HepG2 (cell line): ENCODE measurements at regions not wholly inside any gene's neighbourhood (a gene's known extent, or its start where the extent isn't known, plus 50 kb on each side); places are given as distances from the start of the nearest gene placed in this dataset.

Experiments used
- CHD2 ChIP-seq: IDR thresholded peaks from 2 replicates; pipeline ENCODE4 v1.6.1; 2011; ENCODE audit warnings: low read depth, low read length, improper control_type of control experiment
- CSRNP2 ChIP-seq: sonication (generic); formaldehyde crosslinking; conservative IDR thresholded peaks from 2 replicates; pipeline ENCODE4 v1.8.0; 2022; ENCODE audit warnings: low read depth, missing genetic modification reagents
- GMEB2 ChIP-seq: IDR thresholded peaks from 2 replicates; pipeline ENCODE4 v1.6.1; 2016; ENCODE audit warnings: missing biosample characterization, missing genetic modification reagents, low read depth
- KMT2A ChIP-seq: sonication (generic); formaldehyde crosslinking; IDR thresholded peaks from 2 replicates; pipeline ENCODE4 v1.4.0; 2020; ENCODE audit warnings: missing genetic modification reagents
- MYC ChIP-seq: sonication (generic); formaldehyde crosslinking; IDR thresholded peaks from 2 replicates; pipeline ENCODE4 v1.9.0; 2021; ENCODE audit warnings: missing genetic modification reagents, borderline replicate concordance
- NR2F1 ChIP-seq, 2 experiments: fragments of 450-650 bp in 1 of 2; formaldehyde crosslinking in 1 of 2; IDR thresholded peaks; 2 replicates each; pipeline versions ENCODE4 v1.5.0 to v1.6.1; 2016 to 2020; ENCODE audit warnings: mild to moderate bottlenecking in 1 of 2, missing compliant biosample characterization in 1 of 2, missing genetic modification reagents in 1 of 2, moderate library complexity in 1 of 2
- PHF20 ChIP-seq: sonication (generic); formaldehyde crosslinking; IDR thresholded peaks from 2 replicates; pipeline ENCODE4 v1.5.0; 2020; ENCODE audit warnings: mild to moderate bottlenecking, missing genetic modification reagents
- POLR2AphosphoS5 ChIP-seq: IDR thresholded peaks from 2 replicates; pipeline ENCODE4 v1.6.1; 2012; ENCODE audit warnings: low read depth, low read length
- RNF2 ChIP-seq: fragments of 450-650 bp; conservative IDR thresholded peaks from 2 replicates; pipeline ENCODE4 v1.6.1; 2016; ENCODE audit warnings: low read depth
- RXRA ChIP-seq: sonication (generic); formaldehyde crosslinking; IDR thresholded peaks from 2 replicates; pipeline ENCODE4 v1.5.1; 2020; ENCODE audit warnings: missing genetic modification reagents
- TEAD2 ChIP-seq: sonication (generic); formaldehyde crosslinking; IDR thresholded peaks from 2 replicates; pipeline ENCODE4 v1.9.0; 2021; ENCODE audit warnings: missing genetic modification reagents
- TOPORS ChIP-seq: sonication (generic); formaldehyde crosslinking; IDR thresholded peaks from 2 replicates; pipeline ENCODE4 v1.8.0; 2023; ENCODE audit warnings: mild to moderate bottlenecking, missing genetic modification reagents
- ZMAT3 ChIP-seq: sonication (generic); formaldehyde crosslinking; conservative IDR thresholded peaks from 2 replicates; pipeline ENCODE4 v1.7.0; 2021; ENCODE audit warnings: missing genetic modification reagents
- ZNF230 ChIP-seq: sonication (generic); formaldehyde crosslinking; IDR thresholded peaks from 2 replicates; pipeline ENCODE4 v1.4.0; 2020; ENCODE audit warnings: mild to moderate bottlenecking, missing genetic modification reagents
- ZNF30 ChIP-seq: sonication (generic); formaldehyde crosslinking; IDR thresholded peaks from 2 replicates; pipeline ENCODE4 v1.5.0; 2020; ENCODE audit warnings: mild to moderate bottlenecking, missing genetic modification reagents
- ZNF710 ChIP-seq: sonication (generic); formaldehyde crosslinking; IDR thresholded peaks from 2 replicates; pipeline ENCODE4 v1.5.0; 2020; ENCODE audit warnings: mild to moderate bottlenecking, missing genetic modification reagents, borderline replicate concordance
- ZNF782 ChIP-seq: sonication (generic); formaldehyde crosslinking; IDR thresholded peaks from 2 replicates; pipeline ENCODE4 v1.4.0; 2020; ENCODE audit warnings: missing genetic modification reagents, mild to moderate bottlenecking, borderline replicate concordance
- ZNF891 ChIP-seq: sonication (generic); formaldehyde crosslinking; IDR thresholded peaks from 2 replicates; pipeline ENCODE4 v1.5.0; 2020; ENCODE audit warnings: mild to moderate bottlenecking, missing genetic modification reagents
- TF ChIP-seq, protein P1 (sequence below): conservative IDR thresholded peaks from 2 replicates; pipeline ENCODE4 v1.6.1; 2018; ENCODE audit warnings: missing genetic modification reagents
- TF ChIP-seq, protein P2 (sequence below): sonication (generic); formaldehyde crosslinking; conservative IDR thresholded peaks from 2 replicates; pipeline ENCODE4 v1.4.0; 2020; ENCODE audit warnings: missing genetic modification reagents
- TF ChIP-seq, protein P3 (sequence below): sonication (generic); formaldehyde crosslinking; IDR thresholded peaks from 2 replicates; pipeline ENCODE4 v1.8.1; 2023; ENCODE audit warnings: mild to moderate bottlenecking, missing genetic modification reagents

DNA sequence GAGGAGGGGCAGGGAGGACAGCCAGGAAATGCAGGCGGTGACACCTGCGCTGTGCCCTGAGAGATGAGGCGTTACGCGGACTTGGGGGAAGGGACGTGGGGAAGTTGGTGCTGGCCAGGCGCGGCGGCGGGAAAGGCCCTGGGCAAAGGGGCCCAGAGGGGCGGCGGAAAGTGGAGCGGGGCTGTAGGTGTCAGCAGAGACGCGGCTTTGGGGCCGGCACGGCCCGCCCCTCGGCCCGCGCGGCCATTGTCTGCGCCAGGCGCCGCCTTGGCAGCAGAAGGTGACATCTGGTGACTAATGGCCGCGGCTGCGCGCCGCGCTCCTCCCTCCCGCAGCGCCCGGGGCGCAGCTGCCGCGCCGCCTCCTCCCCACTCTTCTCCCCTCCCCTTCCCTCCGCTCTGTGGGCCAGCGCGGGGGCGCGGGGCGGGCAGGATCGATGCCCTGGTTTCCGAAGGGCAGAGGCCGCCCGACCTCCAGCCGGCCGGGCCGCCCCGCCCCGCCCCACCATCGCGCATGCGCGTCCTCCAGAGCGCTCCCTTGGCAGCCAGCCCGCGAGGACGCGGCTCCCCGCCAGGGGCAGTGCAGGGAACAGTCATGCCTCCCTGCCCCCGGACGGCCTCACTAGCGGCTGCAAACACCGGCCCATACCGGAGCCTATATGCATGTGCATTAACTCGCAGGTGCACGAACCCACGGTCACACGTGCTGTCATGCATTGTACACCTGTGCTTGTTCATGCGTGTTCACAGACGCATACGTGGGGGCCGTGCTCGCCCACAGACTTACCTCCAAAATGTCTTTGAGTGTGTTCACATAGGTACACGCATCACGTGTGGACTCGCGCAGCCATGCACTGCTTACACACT, 269.6 kb downstream of the RPS24 start (continued):
- no peak for TF ChIP-seq CHD2
- TF ChIP-seq, protein P1, sequence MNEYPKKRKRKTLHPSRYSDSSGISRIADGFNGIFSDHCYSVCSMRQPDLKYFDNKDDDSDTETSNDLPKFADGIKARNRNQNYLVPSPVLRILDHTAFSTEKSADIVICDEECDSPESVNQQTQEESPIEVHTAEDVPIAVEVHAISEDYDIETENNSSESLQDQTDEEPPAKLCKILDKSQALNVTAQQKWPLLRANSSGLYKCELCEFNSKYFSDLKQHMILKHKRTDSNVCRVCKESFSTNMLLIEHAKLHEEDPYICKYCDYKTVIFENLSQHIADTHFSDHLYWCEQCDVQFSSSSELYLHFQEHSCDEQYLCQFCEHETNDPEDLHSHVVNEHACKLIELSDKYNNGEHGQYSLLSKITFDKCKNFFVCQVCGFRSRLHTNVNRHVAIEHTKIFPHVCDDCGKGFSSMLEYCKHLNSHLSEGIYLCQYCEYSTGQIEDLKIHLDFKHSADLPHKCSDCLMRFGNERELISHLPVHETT (CRISPR knock-in tag), result peak; percentile 61; the same call in 1 of the 2 replicates
- TF ChIP-seq ZNF891 (CRISPR knock-in tag), result no peak
- TF ChIP-seq ZNF30, result no peak
- TF ChIP-seq GMEB2 (CRISPR knock-in tag), result 0 out of 2 replicates have a peak, but pooled peaks have one; percentile 33
- no peak for TF ChIP-seq RNF2
- TF ChIP-seq PHF20 (CRISPR knock-in tag), result no peak
- TF ChIP-seq MYC (CRISPR knock-in tag), result peak; percentile 70; the same call in 1 of the 2 replicates
- TF ChIP-seq ZNF710, result peak; percentile 82; the same call in 1 of the 2 replicates
- TF ChIP-seq POLR2AphosphoS5, result 0 out of 2 replicates have a peak, but pooled peaks have one; percentile 34
- no peak for TF ChIP-seq CSRNP2
- TF ChIP-seq ZNF782 (CRISPR knock-in tag), result no peak
- 0 out of 2 replicates have a peak, but pooled peaks have one; percentile 74 for TF ChIP-seq ZNF230 (CRISPR knock-in tag)
- TF ChIP-seq, protein P2, sequence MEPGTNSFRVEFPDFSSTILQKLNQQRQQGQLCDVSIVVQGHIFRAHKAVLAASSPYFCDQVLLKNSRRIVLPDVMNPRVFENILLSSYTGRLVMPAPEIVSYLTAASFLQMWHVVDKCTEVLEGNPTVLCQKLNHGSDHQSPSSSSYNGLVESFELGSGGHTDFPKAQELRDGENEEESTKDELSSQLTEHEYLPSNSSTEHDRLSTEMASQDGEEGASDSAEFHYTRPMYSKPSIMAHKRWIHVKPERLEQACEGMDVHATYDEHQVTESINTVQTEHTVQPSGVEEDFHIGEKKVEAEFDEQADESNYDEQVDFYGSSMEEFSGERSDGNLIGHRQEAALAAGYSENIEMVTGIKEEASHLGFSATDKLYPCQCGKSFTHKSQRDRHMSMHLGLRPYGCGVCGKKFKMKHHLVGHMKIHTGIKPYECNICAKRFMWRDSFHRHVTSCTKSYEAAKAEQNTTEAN (CRISPR knock-in tag), result no peak
- TF ChIP-seq, protein P3, sequence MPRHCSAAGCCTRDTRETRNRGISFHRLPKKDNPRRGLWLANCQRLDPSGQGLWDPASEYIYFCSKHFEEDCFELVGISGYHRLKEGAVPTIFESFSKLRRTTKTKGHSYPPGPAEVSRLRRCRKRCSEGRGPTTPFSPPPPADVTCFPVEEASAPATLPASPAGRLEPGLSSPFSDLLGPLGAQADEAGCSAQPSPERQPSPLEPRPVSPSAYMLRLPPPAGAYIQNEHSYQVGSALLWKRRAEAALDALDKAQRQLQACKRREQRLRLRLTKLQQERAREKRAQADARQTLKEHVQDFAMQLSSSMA (CRISPR knock-in tag), result peak; percentile 73; the same call in 1 of the 2 replicates
- peak; percentile 54 to 65; a peak in 2 of 4 replicates for TF ChIP-seq NR2F1 (CRISPR knock-in tag; IDR thresholded peaks at IDR 0.05)
- TF ChIP-seq TOPORS (CRISPR knock-in tag), result peak; percentile 74; the same call in 1 of the 2 replicates
- peak; percentile 63; the same call in 1 of the 2 replicates for TF ChIP-seq ZMAT3 (CRISPR knock-in tag)
- TF ChIP-seq TEAD2, result no peak
- peak; percentile 44; the same call in 1 of the 2 replicates for TF ChIP-seq RXRA (CRISPR knock-in tag)
- TF ChIP-seq KMT2A (CRISPR knock-in tag), result no peak
